ENCODE measurements at regions not wholly inside any gene's neighbourhood (a gene's known extent, or its start where the extent isn't known, plus 50 kb on each side); places are given as distances from the start of the nearest gene placed in this dataset.
"Not testable (repeated sequence)": the region's sequence is repeated elsewhere in the genome, so short reads cannot be mapped to it uniquely, and the experiment has no call there.

GRCh38 chr9:111276431-111277128 is 53.4 kb downstream of the OR2K2 start:
- DNase-seq (ENCODE audit: low spot score) = no peak

GRCh38 chr9:111274737-111275136 is 55.3 kb downstream of the OR2K2 start:
- DNase-seq (ENCODE audit: low spot score) = no peak

- DNase-seq (ENCODE audit: low spot score) = peak; percentile 17
Observed at GRCh38 chr9:111272581-111272980, 57.4 kb downstream of the OR2K2 start.

DNA sequence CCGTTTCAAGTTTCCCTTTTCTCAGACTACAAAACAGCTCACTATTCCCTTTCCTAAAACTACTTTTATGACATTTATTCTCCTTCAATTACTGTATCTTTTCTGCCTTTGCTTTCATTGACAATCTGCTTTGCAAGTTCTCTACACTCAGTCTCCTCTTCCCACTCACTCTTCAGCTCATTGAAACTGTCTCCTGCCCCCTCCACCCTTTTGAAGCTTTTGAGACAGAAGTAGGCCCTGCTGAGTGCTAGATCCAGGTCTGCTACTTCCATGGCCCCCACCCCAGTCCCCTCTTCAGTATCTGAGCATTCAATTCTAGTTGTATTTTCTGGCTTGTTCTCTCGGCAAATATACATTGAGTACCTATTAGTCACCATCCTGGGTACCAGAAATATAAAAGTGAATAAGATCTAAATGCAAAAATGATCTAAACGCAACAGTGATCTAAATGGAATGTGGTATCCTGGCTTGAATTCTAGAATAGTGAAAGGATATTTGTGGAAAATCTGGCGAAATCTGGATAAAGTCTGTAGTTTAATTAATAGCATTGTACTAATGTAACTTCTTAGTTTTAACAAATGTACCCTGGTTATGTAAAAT is 58.4 kb downstream of the OR2K2 start:
- no peak for DNase-seq (ENCODE audit: low spot score)

DNA sequence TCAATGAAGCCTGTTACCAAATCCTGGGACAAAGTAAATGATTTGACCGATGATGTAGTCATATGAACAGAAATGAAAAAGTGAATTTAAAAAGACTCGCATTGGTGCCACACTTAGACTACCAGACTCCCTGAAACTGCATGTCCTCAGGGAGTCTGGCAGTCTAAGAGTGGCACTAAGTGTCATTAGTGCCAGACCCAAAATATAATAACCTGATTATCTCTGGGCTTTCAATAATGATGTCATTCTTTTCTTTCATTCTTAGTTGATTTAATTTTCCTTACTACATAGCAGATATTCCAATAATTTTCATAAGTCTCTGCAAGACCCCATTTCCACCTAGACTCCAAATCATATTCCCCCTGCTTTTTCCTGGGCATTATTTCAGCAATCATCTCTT is 59.0 kb downstream of the OR2K2 start:
- no peak for DNase-seq (ENCODE audit: low spot score)

GRCh38 chr9:111266024-111266423 is 64.0 kb downstream of the OR2K2 start:
- not testable (repeated sequence) for DNase-seq (ENCODE audit: low spot score)

- no peak for DNase-seq (ENCODE audit: low spot score)
Observed at GRCh38 chr9:111263116-111263515, 66.9 kb downstream of the OR2K2 start.

DNA sequence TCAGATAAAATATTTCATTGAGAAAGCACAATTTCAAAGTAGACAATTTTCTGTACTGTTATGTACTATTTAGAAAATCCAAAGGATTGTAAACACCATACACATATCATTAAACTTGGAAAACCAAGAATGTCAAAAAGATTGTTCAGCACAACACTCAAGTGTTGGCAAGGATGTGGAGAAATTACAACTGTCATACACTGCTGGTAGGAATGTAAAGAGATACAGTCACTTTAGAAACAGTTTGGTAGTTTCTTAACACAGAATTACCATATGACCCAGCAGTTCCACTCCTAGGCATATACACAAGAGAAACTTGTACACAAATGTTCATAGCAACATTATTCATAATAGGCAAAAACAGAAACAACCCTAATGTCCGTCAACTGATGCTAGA is 71.2 kb downstream of the OR2K2 start:
- DNase-seq (ENCODE audit: low spot score) = no peak

GRCh38 chr9:111258209-111258874 is 71.7 kb downstream of the OR2K2 start:
- DNase-seq (ENCODE audit: low spot score) = peak; percentile 6

DNA sequence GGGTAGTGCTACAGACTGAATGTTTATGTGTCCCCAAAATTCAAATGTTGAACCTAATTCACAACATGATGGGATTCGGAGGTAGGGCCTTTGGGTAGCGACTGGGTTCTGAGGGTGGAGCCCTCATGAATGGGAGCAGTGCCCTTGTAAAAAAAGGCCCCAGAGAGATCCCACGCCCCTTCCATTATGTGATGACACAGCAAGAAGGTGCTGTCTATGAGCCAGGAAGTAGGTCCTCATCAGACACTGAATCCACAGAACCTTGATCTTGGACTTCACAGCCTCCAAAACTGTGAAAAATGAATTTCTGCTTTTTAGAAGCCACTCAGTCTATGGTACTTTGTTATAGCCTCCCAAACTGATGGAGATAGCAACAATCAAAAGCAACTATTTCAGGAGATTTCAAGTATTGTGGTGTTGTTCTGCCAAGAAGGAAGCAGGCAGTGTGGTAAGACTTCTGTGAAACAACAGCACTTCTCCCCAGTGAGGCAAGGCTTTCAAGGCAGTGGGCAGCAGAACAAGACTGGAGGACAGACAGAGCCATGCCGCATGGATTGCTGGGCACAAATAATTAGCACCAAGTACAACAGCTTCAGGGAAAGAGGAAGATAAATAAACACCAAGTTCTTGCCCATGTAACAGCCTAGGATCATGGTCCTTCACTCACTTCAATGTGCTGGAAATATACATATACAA is 76.1 kb downstream of the OR2K2 start:
- DNase-seq (ENCODE audit: low spot score) = no peak

DNA sequence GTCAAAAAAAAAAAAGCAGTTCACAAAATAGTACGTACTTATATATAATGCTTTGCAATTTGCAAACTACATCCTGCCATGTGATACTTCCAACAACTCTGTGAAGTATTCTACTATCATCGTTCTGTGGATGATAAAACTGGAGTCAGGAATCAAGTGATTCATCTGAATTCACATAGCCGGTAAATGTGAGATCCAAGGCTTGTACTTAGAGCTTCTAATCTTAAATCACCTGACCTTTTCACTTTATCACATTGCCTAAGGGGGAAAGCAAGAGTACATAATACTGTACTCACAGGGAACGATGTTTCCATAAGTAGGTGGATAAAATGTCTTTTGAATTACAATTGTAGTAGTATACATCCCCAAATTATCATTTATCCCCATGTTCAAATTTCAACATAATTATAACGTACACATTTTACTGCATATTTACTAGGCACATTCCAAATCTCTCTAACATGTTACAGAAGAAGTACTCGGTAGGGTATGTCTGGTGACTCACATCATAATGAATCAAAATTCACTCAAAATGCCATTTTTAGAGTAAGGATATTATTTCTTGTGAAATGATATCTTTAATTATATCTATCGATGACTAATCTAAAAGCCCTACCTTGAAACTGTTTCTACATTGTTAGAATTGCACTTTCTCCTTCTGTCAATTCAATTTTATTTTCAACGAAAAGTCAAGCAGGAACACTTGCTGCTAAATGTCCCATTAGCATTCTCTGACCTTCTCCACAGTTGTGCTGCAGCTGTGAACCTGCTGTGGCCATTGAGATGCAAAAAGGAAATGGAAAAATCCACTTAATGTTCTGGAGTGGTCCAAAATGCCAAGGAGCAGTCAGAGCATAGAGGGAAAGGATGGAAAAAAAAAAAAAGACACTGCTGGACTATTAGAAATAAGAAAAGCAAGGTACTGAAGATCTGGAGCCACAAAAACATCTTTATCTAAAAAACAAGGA is 78.9 kb downstream of the OR2K2 start:
- peak; percentile 60 for DNase-seq (ENCODE audit: low spot score)

GRCh38 chr9:111237447-111237846 is 92.6 kb downstream of the OR2K2 start:
- DNase-seq (ENCODE audit: low spot score) = no peak

- no peak for DNase-seq (ENCODE audit: low spot score)
Observed at GRCh38 chr9:111236332-111236731, 93.7 kb downstream of the OR2K2 start.

DNA sequence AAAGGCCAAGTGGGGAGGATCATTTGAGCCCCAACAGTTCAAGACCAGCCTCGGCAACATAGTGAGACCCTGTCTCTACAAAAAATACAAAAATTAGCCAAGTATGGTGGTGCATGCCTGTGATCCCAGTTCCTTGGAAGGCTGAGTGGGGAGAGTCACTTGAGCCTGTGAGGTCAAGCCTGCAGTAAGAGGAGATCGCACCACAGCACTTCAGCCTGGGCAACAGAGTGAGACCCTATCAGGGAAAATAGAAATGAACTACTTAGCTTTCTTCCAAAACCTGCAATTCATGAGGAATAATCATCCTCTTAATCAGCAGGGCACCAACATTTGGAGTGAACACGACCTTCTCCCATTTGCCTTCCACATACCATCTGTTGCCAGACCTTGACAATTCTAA is 96.1 kb downstream of the OR2K2 start:
- no peak for DNase-seq (ENCODE audit: low spot score)

GRCh38 chr9:111232997-111233790 is 96.8 kb downstream of the OR2K2 start:
- DNase-seq (ENCODE audit: low spot score) = no peak

DNA sequence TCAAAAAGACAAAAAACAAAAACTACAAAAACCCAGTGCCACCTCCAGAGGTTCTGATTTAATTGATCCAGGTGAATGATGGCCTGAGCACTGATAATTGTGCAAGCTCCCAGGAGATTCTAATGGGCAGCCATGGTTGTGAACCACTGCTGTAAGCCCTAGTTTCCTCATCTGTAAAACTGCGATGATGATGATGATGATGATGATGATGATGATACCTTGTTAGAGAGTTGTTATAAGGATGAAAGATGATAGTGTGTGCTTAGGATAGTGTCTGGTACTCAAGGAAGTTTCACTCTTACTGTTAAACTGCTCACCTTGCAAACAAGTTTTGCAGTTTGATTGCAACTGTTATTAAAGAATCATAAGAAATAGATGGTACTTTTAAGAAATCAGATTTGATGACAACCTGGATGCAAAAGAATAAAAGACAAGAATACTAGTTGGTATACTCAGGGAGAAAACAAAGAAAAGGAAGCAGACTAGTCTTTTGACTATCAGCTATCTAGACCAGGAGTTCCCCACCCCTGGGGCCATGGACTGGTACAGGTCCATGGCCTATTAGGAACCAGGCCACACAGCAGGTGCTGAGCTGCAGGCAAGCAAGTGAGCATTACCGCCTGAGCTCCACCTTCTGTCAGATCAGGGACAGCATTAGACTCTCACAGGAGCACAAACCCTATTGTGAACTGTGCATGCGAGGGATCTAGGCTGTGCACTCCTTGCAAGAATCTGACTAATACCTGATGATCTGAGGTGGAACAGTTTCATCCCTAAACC is 98.0 kb downstream of the OR2K2 start:
- no peak for DNase-seq (ENCODE audit: low spot score)

- no peak for DNase-seq (ENCODE audit: low spot score)
Observed at GRCh38 chr9:111222757-111223156, 107.3 kb downstream of the OR2K2 start.

DNA sequence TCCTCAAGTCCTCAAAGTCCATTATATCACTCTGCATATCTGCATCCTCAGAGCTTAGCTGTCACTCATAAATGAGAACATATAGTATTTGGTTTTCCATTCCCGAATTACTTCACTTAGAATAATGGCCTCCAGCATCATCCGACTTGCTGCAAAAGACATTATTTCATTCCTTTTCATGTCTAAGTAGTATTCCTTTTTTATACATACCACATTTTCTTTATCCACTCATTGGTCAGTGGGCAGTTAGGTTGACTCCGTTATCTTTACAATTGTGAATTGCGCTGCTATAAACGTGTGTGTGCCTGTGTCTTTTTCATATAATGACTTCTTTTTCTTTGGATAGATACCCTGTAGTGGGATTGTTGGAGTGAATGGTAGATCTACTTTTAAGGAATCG is 117.2 kb downstream of the OR2K2 start:
- DNase-seq (ENCODE audit: low spot score) = no peak

- DNase-seq (ENCODE audit: low spot score) = no peak
Observed at GRCh38 chr9:111198936-111199335, 131.1 kb downstream of the OR2K2 start.

DNA sequence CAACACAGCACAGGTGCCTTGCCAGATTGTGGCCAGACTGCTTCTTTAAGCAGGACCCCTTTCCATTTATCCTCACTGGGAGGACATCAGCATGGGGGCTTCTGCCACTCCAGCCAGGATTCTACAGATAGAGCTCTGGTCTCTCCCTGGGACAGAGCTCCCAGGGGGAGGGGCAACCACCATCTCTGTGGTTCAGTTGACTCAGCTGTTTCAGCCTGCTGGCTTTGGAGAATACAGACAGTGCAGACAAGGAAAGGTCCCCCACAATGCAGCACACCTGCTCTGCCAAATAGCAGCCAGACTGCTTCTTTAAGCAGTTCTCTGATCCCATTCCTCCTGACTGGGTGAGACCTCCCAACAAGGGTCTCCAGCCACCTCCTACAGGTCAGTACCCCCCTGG is 132.8 kb downstream of the OR2K2 start:
- DNase-seq (ENCODE audit: low spot score) = no peak
